HCT116 (cell line): ENCODE measurements at regions not wholly inside any gene's neighbourhood (a gene's known extent, or its start where the extent isn't known, plus 50 kb on each side); places are given as distances from the start of the nearest gene placed in this dataset.

Experiments used
- ATAC-seq: fragments of 200-7000 bp; cut with Tn5 transposase; 2 replicates; pipeline ENCODE4 v1.9.1; 2020; ENCODE audit warnings: mild to moderate bottlenecking, moderate library complexity
- BruUV-seq: library from RNA; stranded (reverse); fragments of 400-500 nt; replicated peaks from 2 replicates; lab custom pipeline; 2021; lab: Mats Ljungman, UMichigan
- CTCF ChIA-PET: fragments of 300-600 bp; sonication (Branson Sonifier 250); formaldehyde crosslinking; loops from one replicate; lab custom pipeline; 2021; ENCODE audit warnings: antibody characterized with exemption; lab: Charles Lee
- POLR2A ChIA-PET: fragments of 300-600, 350-600 bp; sonication (Branson Sonifier 250); formaldehyde crosslinking; loops from one replicate; lab custom pipeline; 2021; ENCODE audit warnings: antibody characterized with exemption; lab: Charles Lee
- RAD21 ChIA-PET, 2 experiments: fragments of 300-600 bp; sonication (Branson Sonifier 250); formaldehyde crosslinking; loops; one replicate each; lab custom pipeline; 2023; ENCODE audit warnings: low total read pairs in 2 of 2; ENCODE audit not compliant: uncharacterized antibody in 2 of 2, unreplicated experiment in 2 of 2, low non-redundant PET in 1 of 2; lab: Charles Lee
- DNase-seq: peaks from one replicate; pipeline ENCODE4 v3.0.0-alpha.2; 2010; ENCODE audit warnings: low read depth, low spot score
- H2AFZ ChIP-seq: fragments of 200-600 bp; shearing (Covaris generic), sonication (generic); 2 replicates; pipeline ENCODE4 v1.6.1; 2017; ENCODE audit warnings: low read depth, mixed run types, mixed read lengths, antibody characterized with exemption, low read length; ENCODE audit not compliant: poor library complexity, severe bottlenecking
- H3K27ac ChIP-seq: 2 replicates; pipeline ENCODE4 v1.5.1; 2012; ENCODE audit warnings: low read depth, low read length
- H3K27me3 ChIP-seq: fragments of 200-600 bp; sonication (generic); 2 replicates; pipeline ENCODE4 v1.6.1; 2016; ENCODE audit warnings: mixed run types, low read length, mixed read lengths; ENCODE audit not compliant: insufficient read depth
- H3K36me3 ChIP-seq, 2 experiments: fragments of 200-500 bp in 1 of 2; fragments of 200-600 bp in 1 of 2; sonication (Bioruptor generic) in 1 of 2; sonication (generic) in 1 of 2; 2 replicates each; pipeline versions ENCODE4 v1.5.1 to v1.6.1; 2014 to 2016; ENCODE audit warnings: low read length in 2 of 2, inconsistent platforms in 1 of 2, mixed read lengths in 1 of 2, mixed run types in 1 of 2; ENCODE audit not compliant: insufficient read depth in 2 of 2, control insufficient read depth in 1 of 2
- H3K4me1 ChIP-seq, 2 experiments: fragments of 200-600 bp in 1 of 2; sonication (generic) in 1 of 2; 2 replicates each; pipeline versions ENCODE4 v1.5.1 to v1.6.1; 2012 to 2017; ENCODE audit warnings: low read length in 2 of 2, inconsistent platforms in 1 of 2, mild to moderate bottlenecking in 1 of 2, mixed read lengths in 1 of 2, mixed run types in 1 of 2, moderate library complexity in 1 of 2; ENCODE audit not compliant: insufficient read depth in 2 of 2, control insufficient read depth in 1 of 2
- H3K4me2 ChIP-seq: fragments of 200-600 bp; sonication (generic); 2 replicates; pipeline ENCODE4 v1.6.1; 2017; ENCODE audit warnings: mixed run types, low read length, mixed read lengths
- H3K4me3 ChIP-seq, 2 experiments: fragments of 200-600 bp in 1 of 2; sonication (generic) in 1 of 2; replicated peaks in 1 of 2; 2 replicates each; pipeline ENCODE4 v1.5.1; 2011 to 2016; ENCODE audit warnings: low read length in 2 of 2, control low read depth in 1 of 2, low read depth in 1 of 2, mild to moderate bottlenecking in 1 of 2, mixed read lengths in 1 of 2, mixed run types in 1 of 2
- H3K79me2 ChIP-seq: fragments of 200-600 bp; sonication (generic); 2 replicates; pipeline ENCODE4 v1.6.1; 2017; ENCODE audit warnings: mild to moderate bottlenecking, mixed run types, low read length, moderate library complexity, mixed read lengths; ENCODE audit not compliant: insufficient read depth
- H3K9ac ChIP-seq: fragments of 200-600 bp; sonication (generic); 2 replicates; pipeline ENCODE4 v1.6.1; 2016; ENCODE audit warnings: low read length, mixed read lengths
- H3K9me2 ChIP-seq: fragments of 200-600 bp; sonication (generic), shearing (Covaris generic); 2 replicates; pipeline ENCODE4 v1.6.1; 2017; ENCODE audit warnings: mixed run types, mild to moderate bottlenecking, moderate library complexity; ENCODE audit not compliant: insufficient read depth
- H3K9me3 ChIP-seq, 2 experiments: fragments of 200-500 bp in 1 of 2; fragments of 200-600 bp in 1 of 2; sonication (Bioruptor generic) in 1 of 2; sonication (generic) in 1 of 2; 2 replicates each; pipeline ENCODE4 v1.6.1; 2014 to 2017; ENCODE audit warnings: low read length in 2 of 2, mixed read lengths in 2 of 2, inconsistent platforms in 1 of 2, low read depth in 1 of 2, mild to moderate bottlenecking in 1 of 2, mixed run types in 1 of 2, moderate library complexity in 1 of 2; ENCODE audit not compliant: control insufficient read depth in 1 of 2, insufficient read depth in 1 of 2
- H4K20me1 ChIP-seq: fragments of 200-600 bp; sonication (generic), shearing (Covaris generic); 2 replicates; pipeline ENCODE4 v1.6.1; 2017; ENCODE audit warnings: mixed run types, mild to moderate bottlenecking, moderate library complexity; ENCODE audit not compliant: insufficient read depth
- CBX3 ChIP-seq: IDR thresholded peaks from 2 replicates; pipeline ENCODE4 v1.6.1; 2012; ENCODE audit warnings: low read depth
- CEBPB ChIP-seq: IDR thresholded peaks from 2 replicates; pipeline ENCODE4 v1.6.1; 2012; ENCODE audit warnings: low read depth
- EGR1 ChIP-seq: IDR thresholded peaks from 2 replicates; pipeline ENCODE4 v1.6.1; 2012; ENCODE audit warnings: low read depth
- EZH2 ChIP-seq: fragments of 200-600 bp; sonication (generic); IDR thresholded peaks from 2 replicates; pipeline ENCODE4 v1.6.1; 2017; ENCODE audit warnings: antibody characterized with exemption, mixed run types
- EZH2phosphoT487 ChIP-seq: fragments of 200-600 bp; IDR thresholded peaks from 2 replicates; pipeline ENCODE4 v1.6.1; 2018; ENCODE audit warnings: antibody characterized with exemption, borderline replicate concordance
- JUND ChIP-seq: IDR thresholded peaks from 2 replicates; pipeline ENCODE4 v1.6.1; 2012
- POLR2AphosphoS5 ChIP-seq: IDR thresholded peaks from 2 replicates; pipeline ENCODE4 v1.6.1; 2011; ENCODE audit warnings: mild to moderate bottlenecking, low read depth, low read length, moderate library complexity
- RAD21 ChIP-seq: IDR thresholded peaks from 2 replicates; pipeline ENCODE4 v1.6.1; 2012; ENCODE audit warnings: low read depth, mild to moderate bottlenecking
- SP1 ChIP-seq: IDR thresholded peaks from 2 replicates; pipeline ENCODE4 v1.6.1; 2012; ENCODE audit warnings: low read depth
- SRF ChIP-seq: IDR thresholded peaks from 2 replicates; pipeline ENCODE4 v1.6.1; 2012; ENCODE audit warnings: low read depth
- TCF7L2 ChIP-seq: IDR thresholded peaks from 2 replicates; pipeline ENCODE4 v1.7.0; 2011; ENCODE audit warnings: borderline replicate concordance, inconsistent platforms; ENCODE audit not compliant: insufficient read depth, insufficient read length; ENCODE audit errors: extremely low read depth
- YY1 ChIP-seq: IDR thresholded peaks from 2 replicates; pipeline ENCODE4 v1.6.1; 2011; ENCODE audit warnings: low read length, low read depth, moderate library complexity, mild to moderate bottlenecking; ENCODE audit not compliant: insufficient replicate concordance; ENCODE audit errors: extremely low read depth
- ZFX ChIP-seq: fragments of 450-650 bp; IDR thresholded peaks from 2 replicates; pipeline ENCODE4 v1.6.1; 2017
- ZNF274 ChIP-seq: fragments of 200-500 bp; sonication (Bioruptor generic); IDR thresholded peaks from 2 replicates; pipeline ENCODE4 v1.6.1; 2014; ENCODE audit warnings: mild to moderate bottlenecking, low read depth, low read length, inconsistent platforms
- intact Hi-C: fragments of 100-400 bp; cut with micrococcal nuclease; formaldehyde crosslinking; loops from 2 replicates; pipeline ENCODE4 v1.10.0; 2022
- TF ChIP-seq, protein P1 (sequence below), 3 experiments: fragments of 200-600 bp in 1 of 3; sonication (generic) in 1 of 3; IDR thresholded peaks in 2 of 3; conservative IDR thresholded peaks in 1 of 3; 2 replicates each; pipeline ENCODE4 v1.5.1; 2012 to 2017; ENCODE audit warnings: low read depth in 2 of 3, low read length in 2 of 3, antibody characterized with exemption in 1 of 3, borderline replicate concordance in 1 of 3, control low read depth in 1 of 3, mild to moderate bottlenecking in 1 of 3, mixed read lengths in 1 of 3, mixed run types in 1 of 3, moderate library complexity in 1 of 3; ENCODE audit not compliant: insufficient read depth in 1 of 3
- TF ChIP-seq, protein P2 (sequence below): IDR thresholded peaks from 2 replicates; pipeline ENCODE4 v1.6.1; 2012
- TF ChIP-seq, protein P3 (sequence below): IDR thresholded peaks from 2 replicates; pipeline ENCODE4 v1.6.1; 2012; ENCODE audit warnings: low read depth

- RAD21 ChIA-PET: no interaction called here
- no peak overlapping the region for H3K27ac ChIP-seq
Observed at GRCh38 chr21:35606146-35606545, 454.2 kb downstream of the SETD4 start.

More at GRCh38 chr21:35606146-35606545, 454.2 kb downstream of the SETD4 start:
- H4K20me1 ChIP-seq: no peaks in the 10 kb centered on the region
- H3K79me2 ChIP-seq: no peaks in the 10 kb centered on the region
- ChIA-PET POLR2A (no interaction called here), CTCF (interaction anchor here (0.6 kb wide), 1 partner anchor 14 kb away, joined by 3 read pairs; no protein-coding TSS in a partner anchor)
- no peak overlapping the region for H2AFZ ChIP-seq
- H3K4me1 ChIP-seq: peaks cover 0 to 2% of the 10 kb centered on the region in 2 experiments; a peak in 1 of 4 replicates
- ATAC-seq (no peak), DNase-seq (no peak)
- H3K4me2 ChIP-seq: no peak overlapping the region
- H3K36me3 ChIP-seq: no peaks in the 10 kb centered on the region
- BruUV-seq: no TSS peak
- H3K27me3 ChIP-seq: no peaks in the 10 kb centered on the region
- no peak for TF ChIP-seq POLR2AphosphoS5
- no peak for TF ChIP-seq EZH2
- no peak for TF ChIP-seq EGR1
- no peak for TF ChIP-seq EZH2phosphoT487
- no peak for TF ChIP-seq YY1
- TF ChIP-seq ZNF274: no peak
- TF ChIP-seq, protein P1, sequence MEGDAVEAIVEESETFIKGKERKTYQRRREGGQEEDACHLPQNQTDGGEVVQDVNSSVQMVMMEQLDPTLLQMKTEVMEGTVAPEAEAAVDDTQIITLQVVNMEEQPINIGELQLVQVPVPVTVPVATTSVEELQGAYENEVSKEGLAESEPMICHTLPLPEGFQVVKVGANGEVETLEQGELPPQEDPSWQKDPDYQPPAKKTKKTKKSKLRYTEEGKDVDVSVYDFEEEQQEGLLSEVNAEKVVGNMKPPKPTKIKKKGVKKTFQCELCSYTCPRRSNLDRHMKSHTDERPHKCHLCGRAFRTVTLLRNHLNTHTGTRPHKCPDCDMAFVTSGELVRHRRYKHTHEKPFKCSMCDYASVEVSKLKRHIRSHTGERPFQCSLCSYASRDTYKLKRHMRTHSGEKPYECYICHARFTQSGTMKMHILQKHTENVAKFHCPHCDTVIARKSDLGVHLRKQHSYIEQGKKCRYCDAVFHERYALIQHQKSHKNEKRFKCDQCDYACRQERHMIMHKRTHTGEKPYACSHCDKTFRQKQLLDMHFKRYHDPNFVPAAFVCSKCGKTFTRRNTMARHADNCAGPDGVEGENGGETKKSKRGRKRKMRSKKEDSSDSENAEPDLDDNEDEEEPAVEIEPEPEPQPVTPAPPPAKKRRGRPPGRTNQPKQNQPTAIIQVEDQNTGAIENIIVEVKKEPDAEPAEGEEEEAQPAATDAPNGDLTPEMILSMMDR (IDR thresholded peaks at IDR 0.05 in 2 of 3, conservative IDR thresholded peaks at IDR 0.05 in 1 of 3; ENCODE audit: borderline replicate concordance in 1 of 3, insufficient read depth in 1 of 3, low read depth in 2 of 3, low read length in 2 of 3): no peak
- no peak for TF ChIP-seq SRF
- TF ChIP-seq, protein P2, sequence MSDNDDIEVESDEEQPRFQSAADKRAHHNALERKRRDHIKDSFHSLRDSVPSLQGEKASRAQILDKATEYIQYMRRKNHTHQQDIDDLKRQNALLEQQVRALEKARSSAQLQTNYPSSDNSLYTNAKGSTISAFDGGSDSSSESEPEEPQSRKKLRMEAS: no peak
- no peak for TF ChIP-seq RAD21
- TF ChIP-seq ZFX: no peak
- TF ChIP-seq TCF7L2: no peak
- TF ChIP-seq, protein P3, sequence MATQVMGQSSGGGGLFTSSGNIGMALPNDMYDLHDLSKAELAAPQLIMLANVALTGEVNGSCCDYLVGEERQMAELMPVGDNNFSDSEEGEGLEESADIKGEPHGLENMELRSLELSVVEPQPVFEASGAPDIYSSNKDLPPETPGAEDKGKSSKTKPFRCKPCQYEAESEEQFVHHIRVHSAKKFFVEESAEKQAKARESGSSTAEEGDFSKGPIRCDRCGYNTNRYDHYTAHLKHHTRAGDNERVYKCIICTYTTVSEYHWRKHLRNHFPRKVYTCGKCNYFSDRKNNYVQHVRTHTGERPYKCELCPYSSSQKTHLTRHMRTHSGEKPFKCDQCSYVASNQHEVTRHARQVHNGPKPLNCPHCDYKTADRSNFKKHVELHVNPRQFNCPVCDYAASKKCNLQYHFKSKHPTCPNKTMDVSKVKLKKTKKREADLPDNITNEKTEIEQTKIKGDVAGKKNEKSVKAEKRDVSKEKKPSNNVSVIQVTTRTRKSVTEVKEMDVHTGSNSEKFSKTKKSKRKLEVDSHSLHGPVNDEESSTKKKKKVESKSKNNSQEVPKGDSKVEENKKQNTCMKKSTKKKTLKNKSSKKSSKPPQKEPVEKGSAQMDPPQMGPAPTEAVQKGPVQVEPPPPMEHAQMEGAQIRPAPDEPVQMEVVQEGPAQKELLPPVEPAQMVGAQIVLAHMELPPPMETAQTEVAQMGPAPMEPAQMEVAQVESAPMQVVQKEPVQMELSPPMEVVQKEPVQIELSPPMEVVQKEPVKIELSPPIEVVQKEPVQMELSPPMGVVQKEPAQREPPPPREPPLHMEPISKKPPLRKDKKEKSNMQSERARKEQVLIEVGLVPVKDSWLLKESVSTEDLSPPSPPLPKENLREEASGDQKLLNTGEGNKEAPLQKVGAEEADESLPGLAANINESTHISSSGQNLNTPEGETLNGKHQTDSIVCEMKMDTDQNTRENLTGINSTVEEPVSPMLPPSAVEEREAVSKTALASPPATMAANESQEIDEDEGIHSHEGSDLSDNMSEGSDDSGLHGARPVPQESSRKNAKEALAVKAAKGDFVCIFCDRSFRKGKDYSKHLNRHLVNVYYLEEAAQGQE: no peak
- TF ChIP-seq SP1: no peak
- TF ChIP-seq JUND: no peak
- TF ChIP-seq CEBPB: no peak
- TF ChIP-seq CBX3: no peak
- H3K9ac ChIP-seq: no peak overlapping the region
- intact Hi-C loops: no loop called here
- no peaks in the 10 kb centered on the region for H3K9me2 ChIP-seq
- H3K9me3 ChIP-seq: no peaks in the 10 kb centered on the region
- no peak overlapping the region for H3K4me3 ChIP-seq
